Stimulated activated CD8-positive, alpha-beta memory T cell treated with anti-CD3 and anti-CD28 coated beads, Interleukin-15, amount 100 ng/mL, for 1 hour (primary cell): ENCODE measurements at regions not wholly inside any gene's neighbourhood (a gene's known extent, or its start where the extent isn't known, plus 50 kb on each side); places are given as distances from the start of the nearest gene placed in this dataset.

Source experiments
- DNase-seq: peaks from one replicate; pipeline ENCODE4 v3.0.0-alpha.2; 2020; ENCODE audit warnings: low read depth

DNA sequence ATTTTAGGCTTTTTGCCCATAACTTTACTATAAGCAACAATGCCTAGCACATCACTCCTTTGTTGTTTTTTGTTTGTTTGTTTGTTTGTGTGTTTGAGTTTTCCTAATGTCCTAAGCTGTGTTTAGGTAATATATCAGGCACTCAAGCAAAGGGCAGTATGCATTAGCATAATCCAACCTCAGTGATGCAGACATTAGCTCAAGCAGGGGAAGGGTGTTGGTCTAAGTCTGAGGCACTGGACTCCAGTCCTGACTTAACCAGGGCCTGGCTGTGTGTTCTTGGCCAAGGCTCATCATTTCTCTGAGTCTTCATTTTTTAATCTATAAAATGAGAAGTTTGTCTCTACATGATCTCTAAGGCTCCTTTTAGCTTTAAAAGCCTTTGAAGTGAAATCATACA is 65.9 kb upstream of the RFC3 start:
- no peak for DNase-seq

GRCh38 chr13:33752597-33752996 is 65.4 kb upstream of the RFC3 start:
- no peak for DNase-seq

DNA sequence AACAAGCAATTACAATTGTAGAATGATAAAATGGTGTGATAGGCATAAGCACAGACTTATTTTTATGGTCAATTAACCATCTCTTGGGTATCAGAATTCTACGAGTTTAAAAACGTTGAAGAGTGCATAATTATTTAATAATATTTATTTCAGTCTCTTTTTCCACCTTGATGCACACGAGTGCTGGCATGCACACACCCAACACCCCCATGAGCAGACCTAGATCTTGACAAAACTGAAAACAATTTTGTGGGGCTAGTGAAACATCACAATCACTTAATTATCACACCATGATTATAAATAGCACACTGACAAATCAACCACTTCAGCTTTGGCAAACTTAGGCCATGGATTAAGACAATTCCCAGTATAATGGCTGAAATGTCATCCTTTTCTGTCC is 61.0 kb upstream of the RFC3 start:
- no peak for DNase-seq

GRCh38 chr13:33757713-33758112 is 60.2 kb upstream of the RFC3 start:
- no peak for DNase-seq

GRCh38 chr13:33758113-33758512 is 59.8 kb upstream of the RFC3 start:
- DNase-seq, result no peak

- DNase-seq, result no peak
Measured at GRCh38 chr13:33761740-33762139, 56.2 kb upstream of the RFC3 start.

- DNase-seq, result no peak
Measured at GRCh38 chr13:33763021-33763420, 54.9 kb upstream of the RFC3 start.

GRCh38 chr13:33764716-33765115 is 53.2 kb upstream of the RFC3 start:
- DNase-seq, result no peak

GRCh38 chr13:33766329-33767123 is 51.4 kb upstream of the RFC3 start:
- DNase-seq, result no peak

GRCh38 chr13:33767140-33767539 is 50.8 kb upstream of the RFC3 start:
- no peak for DNase-seq
